ENCODE measurements at regions not wholly inside any gene's neighbourhood (a gene's known extent, or its start where the extent isn't known, plus 50 kb on each side); places are given as distances from the start of the nearest gene placed in this dataset.

DNA sequence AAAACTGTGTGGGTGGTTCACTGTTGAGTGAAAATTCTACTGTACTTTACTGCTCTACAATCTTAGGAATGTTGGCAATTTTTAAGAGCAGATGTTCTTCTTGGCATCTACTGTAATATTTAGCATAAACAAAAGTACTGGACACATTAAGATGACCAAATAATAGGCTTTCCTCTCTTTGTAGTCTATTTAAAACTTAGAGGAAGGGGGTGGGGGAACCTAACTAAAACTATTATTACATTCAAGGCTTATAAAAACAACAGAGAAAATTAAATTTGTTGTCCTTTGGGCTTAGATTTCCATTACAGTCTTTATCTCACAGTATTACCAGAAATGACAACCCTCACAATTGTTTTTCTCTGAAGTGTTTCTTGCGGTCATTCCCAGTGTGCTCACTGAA lies 181.2 kb downstream of the PLPPR4 start:
- TF ChIP-seq, protein P1, sequence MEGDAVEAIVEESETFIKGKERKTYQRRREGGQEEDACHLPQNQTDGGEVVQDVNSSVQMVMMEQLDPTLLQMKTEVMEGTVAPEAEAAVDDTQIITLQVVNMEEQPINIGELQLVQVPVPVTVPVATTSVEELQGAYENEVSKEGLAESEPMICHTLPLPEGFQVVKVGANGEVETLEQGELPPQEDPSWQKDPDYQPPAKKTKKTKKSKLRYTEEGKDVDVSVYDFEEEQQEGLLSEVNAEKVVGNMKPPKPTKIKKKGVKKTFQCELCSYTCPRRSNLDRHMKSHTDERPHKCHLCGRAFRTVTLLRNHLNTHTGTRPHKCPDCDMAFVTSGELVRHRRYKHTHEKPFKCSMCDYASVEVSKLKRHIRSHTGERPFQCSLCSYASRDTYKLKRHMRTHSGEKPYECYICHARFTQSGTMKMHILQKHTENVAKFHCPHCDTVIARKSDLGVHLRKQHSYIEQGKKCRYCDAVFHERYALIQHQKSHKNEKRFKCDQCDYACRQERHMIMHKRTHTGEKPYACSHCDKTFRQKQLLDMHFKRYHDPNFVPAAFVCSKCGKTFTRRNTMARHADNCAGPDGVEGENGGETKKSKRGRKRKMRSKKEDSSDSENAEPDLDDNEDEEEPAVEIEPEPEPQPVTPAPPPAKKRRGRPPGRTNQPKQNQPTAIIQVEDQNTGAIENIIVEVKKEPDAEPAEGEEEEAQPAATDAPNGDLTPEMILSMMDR (IDR thresholded peaks at IDR 0.05), result no peak
- no peak for TF ChIP-seq POLR2A (IDR thresholded peaks at IDR 0.05)
- no peak for TF ChIP-seq POLR2AphosphoS5 (IDR thresholded peaks at IDR 0.05)
